ENCODE measurements at regions not wholly inside any gene's neighbourhood (a gene's known extent, or its start where the extent isn't known, plus 50 kb on each side); places are given as distances from the start of the nearest gene placed in this dataset.

GRCh38 chr1:224850446-224850845 lies 79.0 kb upstream of the DNAH14 start:
- no peak for DNase-seq

GRCh38 chr1:224851210-224851847 lies 78.1 kb upstream of the DNAH14 start:
- DNase-seq = peak; percentile 46

- no peak for DNase-seq
Observed at GRCh38 chr1:224851848-224852261, 77.6 kb upstream of the DNAH14 start.

GRCh38 chr1:224852901-224853568 lies 76.4 kb upstream of the DNAH14 start:
- DNase-seq = no peak

- no peak for DNase-seq
Observed at GRCh38 chr1:224856973-224857372, 72.5 kb upstream of the DNAH14 start.

- no peak for DNase-seq
Observed at GRCh38 chr1:224859651-224860050, 69.8 kb upstream of the DNAH14 start.

GRCh38 chr1:224860488-224861338 lies 68.8 kb upstream of the DNAH14 start:
- no peak for DNase-seq

- DNase-seq = no peak
Observed at GRCh38 chr1:224861339-224861716, 68.1 kb upstream of the DNAH14 start.

GRCh38 chr1:224863486-224863885 lies 66.0 kb upstream of the DNAH14 start:
- DNase-seq = no peak

GRCh38 chr1:224864006-224864405 lies 65.5 kb upstream of the DNAH14 start:
- no peak for DNase-seq

- no peak for DNase-seq
Observed at GRCh38 chr1:224865510-224865909, 64.0 kb upstream of the DNAH14 start.

- no peak for DNase-seq
Observed at GRCh38 chr1:224866940-224867339, 62.5 kb upstream of the DNAH14 start.

- DNase-seq = no peak
Observed at GRCh38 chr1:224867715-224868114, 61.8 kb upstream of the DNAH14 start.

GRCh38 chr1:224872832-224873433 lies 56.5 kb upstream of the DNAH14 start:
- no peak for DNase-seq

GRCh38 chr1:224873434-224874369 lies 55.8 kb upstream of the DNAH14 start:
- no peak for DNase-seq

- DNase-seq = no peak
Observed at GRCh38 chr1:224874775-224875174, 54.7 kb upstream of the DNAH14 start.

GRCh38 chr1:224879162-224879803 lies 50.2 kb upstream of the DNAH14 start:
- DNase-seq = no peak
